NCI-H524 treated with DMSO at 0.1 percent for 48 hours (cell line): ENCODE measurements at regions not wholly inside any gene's neighbourhood (a gene's known extent, or its start where the extent isn't known, plus 50 kb on each side); places are given as distances from the start of the nearest gene placed in this dataset.
"Not testable (repeated sequence)": the region's sequence is repeated elsewhere in the genome, so short reads cannot be mapped to it uniquely, and the experiment has no call there.

Experiments
- DNase-seq: peaks from one replicate; lab custom pipeline; 2025; lab: John Stamatoyannopoulos, UW

DNA sequence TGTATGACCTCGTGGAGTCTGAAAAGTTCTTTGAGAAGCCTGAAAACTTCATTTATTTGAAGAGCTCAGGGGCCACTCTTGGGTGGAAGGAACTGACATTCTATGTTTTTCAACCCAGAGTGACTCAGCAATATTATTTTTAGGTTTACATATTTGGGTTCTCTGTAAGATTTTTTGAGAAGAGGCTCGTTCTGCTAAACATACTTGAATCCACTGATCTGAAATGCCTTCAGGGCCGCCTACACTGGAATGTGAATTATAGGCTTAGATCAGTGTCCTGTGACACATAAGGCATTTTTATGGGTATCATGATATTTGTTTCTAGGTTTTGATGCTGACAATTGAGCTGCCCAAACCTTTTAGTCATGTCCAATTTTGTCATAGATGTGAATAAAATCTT is 86.2 kb downstream of the PSAT1 start:
- no peak for DNase-seq

DNA sequence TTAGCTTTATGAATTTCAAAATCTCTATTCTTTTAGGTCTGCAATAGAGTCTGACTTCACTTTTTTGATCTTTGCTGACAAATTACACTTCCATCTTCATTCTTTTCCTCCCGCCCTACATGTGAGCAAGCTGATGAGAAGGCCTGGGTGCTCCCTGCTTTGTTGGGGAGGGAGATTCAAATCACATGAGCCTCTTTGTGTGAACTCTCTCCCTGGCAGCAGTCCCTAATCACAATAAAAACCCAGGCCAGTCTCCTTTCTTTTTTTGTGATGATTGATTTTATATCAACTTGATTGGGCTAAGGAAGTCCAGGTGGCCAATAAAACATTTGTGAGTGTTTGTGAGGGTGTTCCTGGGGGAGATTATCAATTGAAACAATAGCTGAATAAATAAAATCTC is 89.4 kb downstream of the PSAT1 start:
- no peak for DNase-seq

DNA sequence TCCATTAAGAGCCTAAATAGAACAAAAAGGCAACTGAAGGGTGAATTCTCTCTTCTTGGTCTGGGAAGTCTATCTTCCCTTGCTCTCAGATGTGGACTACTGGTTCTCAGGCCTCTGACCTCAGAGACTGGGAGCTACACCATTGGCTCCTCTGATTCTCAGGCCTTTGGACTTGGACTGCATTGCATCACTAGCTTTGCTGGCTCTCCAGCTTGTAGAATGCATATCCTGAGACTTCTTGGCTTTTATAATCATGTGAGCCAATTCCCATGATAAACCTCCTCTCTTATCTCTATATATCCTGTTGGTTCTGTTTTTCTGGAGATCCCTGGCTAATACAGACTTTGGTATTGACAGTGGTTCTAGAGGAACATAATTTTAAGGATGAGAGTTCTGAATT is 89.8 kb downstream of the PSAT1 start:
- no peak for DNase-seq

DNA sequence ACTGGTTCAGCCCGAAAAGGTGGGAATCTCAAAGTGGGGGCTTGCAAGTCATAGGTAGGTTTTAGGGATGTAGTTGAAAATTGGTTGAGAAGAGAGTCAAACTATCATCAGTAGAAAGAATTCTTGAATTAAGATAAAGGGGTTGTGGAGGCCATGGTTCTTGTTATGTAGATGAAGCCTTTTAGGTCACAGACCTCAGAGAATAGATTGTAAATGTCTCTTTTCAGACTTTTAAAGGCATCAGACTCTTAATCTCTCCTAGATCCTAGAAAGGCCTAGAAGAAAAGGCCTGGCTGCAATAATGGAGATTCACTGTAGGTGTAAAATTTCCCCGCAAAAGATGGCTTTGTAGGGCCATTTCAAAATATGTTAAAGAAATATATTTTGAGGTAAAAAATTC is 96.4 kb downstream of the PSAT1 start:
- no peak for DNase-seq

DNA sequence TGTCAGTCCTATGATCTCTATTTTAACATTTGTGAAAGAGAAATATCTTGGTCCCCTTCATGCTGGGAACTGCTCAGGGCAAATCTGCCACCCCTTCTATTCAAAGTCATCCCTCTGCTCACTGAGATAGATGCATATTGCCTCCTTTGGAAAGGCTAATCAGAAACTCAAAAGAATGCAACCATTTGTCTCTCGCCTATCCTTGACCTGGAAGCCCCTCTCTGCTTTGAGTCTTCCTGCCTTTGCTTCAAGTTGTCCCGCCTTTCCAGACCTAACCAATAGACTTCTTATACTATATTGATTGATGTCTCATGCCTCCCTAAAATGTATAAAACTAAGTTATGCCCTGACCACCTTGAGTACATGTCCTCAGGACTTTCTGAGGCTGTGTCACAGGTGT is 97.0 kb downstream of the PSAT1 start:
- no peak for DNase-seq

DNA sequence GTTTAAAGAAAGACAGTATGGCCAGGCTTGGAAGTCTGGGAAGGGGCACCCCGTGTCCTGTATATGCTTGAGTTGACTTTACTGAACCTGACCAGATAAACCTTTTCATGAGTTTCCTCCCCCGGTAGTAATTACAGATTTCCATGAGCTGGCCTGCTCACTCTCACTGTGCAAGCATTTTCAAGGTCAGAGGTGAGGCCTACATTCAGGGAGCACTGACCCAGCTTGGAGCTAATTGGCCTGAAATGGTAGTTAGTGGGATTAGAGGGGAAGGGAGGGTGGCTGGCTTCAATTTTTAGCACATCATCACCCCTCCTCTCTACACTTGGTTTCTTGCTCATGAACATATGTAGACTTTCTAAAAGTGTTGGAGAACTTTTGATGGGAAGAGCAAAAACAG is 99.2 kb downstream of the PSAT1 start:
- no peak for DNase-seq

DNA sequence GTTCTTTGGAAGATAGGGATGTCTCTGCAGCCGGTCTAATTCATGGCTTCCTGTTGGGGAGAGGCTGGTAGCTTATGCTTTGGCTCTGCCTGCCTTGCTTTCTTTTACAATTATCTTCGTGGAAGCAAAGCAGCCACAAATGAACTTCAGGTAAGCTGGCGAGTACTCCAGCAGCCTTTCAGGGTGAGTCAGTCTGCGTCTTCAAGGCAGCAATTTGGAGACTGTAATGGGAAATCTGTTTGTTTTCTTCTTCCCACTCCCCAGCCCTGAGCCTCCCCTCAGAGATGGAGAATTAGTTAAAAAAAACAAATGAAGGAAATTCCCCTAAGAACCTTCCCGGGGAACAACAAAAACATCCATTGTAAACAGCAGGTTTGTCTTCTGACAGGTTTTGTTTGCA is 100.1 kb downstream of the PSAT1 start:
- DNase-seq: no peak

DNA sequence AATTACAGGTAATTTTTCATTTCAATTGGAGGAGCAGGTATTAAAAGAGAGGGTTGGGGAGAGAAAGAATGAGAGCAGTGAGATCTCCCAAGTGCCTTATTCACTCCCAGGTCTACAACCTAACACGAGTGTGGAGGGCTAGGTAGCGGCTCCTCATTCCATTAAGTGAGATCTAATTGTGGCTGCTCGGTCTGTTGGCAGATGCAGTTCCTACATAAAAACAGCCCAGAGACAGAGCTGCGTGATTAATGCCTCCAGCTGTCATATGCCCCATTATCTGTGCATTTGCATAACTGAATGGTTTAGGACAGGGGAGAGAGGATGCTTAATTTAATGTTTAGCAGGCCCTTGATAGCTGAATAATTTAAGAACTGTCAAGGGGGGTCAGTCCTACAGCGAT is 100.5 kb downstream of the PSAT1 start:
- peak; percentile 60 for DNase-seq

DNA sequence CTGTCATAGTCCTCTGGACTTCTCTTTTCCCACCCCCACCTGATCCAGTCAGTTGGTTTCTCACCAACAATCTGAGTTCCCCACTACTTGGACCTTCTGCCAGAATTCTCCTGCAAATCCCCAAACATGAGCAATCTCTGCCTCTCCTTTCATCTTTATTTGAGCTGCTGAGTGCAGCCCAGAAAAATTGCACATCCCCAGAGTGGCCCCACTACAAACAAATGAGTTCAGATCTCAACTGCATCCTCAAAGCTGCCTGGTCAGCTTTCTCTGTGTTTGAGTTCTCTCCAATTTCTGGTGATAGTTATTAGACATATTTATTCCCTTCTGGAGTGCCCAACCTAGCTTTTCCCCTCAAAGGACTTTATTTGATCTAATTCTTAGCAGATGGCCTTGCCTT is 102.2 kb downstream of the PSAT1 start:
- DNase-seq: no peak

DNA sequence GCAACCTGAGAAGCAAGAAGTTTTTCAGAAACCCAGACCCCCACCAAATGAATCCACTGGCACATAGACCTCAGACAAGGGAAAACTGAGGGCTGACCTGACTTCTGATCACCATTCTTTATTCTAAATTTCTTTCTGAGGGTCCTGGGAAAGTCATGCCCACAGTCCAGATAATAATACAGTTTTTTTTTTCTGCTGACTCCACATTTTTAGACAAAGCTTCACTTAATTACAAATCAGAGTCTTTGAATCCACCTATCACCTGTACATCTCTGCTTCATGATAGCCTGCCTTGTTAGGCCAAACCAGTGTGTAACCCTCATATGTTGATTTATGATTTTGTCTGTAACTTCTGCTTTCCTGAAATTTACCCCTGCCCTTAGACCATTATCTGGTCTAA is 103.6 kb downstream of the PSAT1 start:
- DNase-seq: no peak

DNA sequence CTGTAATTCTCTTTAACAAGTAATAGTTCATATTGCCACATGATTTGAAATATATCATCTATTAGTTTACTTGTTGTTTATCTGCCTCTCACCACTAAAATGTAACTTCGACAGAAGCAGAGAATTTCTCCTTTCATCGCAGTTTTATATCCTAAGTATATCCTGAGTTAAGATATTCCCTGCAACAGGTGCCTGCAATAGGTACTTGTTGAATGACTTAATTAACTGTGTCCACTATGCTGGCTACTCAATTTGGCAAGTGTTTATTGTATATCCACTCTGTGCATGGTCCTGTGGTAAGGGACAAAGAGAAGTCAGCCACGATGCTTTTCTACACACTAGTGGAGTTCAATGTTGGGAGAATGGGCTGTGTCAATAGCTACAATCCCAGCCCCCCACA is 108.5 kb downstream of the PSAT1 start:
- no peak for DNase-seq

DNA sequence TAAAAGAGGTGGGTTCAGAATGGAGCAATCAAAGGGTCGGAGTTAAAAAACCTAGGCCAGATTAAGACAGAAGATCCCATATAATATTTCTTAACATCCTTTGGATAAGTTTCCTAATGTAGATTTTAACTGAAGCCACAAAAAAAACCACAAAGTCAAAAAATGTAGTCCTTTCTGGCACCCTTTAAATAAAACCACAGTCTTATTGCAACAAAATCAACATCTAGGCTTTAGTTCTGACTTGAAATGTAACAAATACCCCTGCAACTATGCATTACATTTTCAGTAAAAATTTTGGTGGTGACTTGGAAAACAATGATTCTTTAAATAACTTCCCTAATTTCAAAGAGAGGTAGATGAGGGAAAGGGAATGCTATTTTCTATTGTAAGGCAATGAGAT is 109.2 kb downstream of the PSAT1 start:
- DNase-seq: no peak

DNA sequence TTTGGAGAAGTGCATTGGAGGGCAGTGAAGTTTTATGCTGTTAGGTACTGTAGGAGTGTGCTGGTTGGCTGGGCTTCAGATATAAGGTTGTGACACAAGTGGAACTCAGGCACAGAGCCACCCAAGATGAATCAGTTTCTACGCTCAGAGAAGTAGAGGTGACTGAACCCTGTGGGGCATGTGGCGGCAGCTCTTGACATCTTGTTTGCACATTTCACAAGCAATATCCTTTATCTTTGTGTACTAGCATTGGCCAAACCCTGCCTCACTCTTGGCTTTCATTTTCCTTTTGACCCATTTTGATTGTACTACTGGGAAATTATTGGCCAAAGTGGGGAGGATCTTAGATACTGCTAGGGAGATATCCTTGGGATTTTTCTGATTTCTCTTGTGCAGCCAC is 110.0 kb downstream of the PSAT1 start:
- DNase-seq: no peak

DNA sequence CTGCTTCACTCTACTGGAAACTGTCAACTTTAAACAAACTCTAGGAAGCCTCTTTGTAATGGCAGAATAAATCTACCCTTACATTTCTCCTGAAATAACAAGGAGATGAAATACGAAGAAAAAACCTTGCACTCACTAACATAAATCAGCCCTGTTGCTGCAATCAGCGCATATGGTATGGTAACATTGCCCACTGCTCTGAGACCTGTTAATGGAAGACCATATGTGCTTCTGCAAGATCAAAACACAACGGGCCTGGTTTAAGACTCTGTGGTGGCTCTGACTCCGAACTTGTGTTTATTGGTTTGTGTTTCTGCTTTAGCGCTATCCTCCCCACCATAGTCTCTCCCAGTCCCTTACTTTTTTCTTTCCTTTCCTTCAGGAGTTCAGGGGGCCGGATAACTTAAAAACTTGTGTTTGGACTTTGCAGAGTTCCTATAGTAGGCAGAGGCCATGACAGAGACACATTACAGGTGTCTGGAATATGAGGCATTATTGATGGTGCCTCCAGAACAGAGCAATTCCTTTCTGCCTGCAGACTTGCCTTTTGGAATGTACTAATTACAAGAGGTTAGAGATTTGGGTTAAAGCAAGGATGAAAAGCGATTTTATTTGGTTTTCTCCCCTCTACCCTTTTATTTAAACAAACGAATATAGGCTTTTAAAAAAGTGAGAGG is 110.8 kb downstream of the PSAT1 start:
- no peak for DNase-seq

DNA sequence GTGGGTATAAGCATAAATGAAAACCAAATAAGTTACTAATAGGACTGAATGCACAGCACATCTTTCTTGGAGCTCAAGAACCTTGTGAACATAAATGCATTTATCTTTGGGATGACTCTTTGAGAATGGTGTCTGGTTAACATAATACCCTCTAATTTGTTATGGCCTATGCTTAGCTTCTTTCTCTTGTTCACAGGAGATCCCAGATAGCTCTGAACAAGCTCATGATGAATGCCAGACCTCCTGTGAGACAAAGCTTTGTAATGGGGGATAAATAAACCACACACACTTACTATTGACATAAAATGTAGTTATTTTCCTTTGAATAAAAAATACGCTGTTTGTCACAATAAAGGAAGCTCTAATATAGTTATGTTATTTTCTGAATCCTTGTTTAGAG is 111.5 kb downstream of the PSAT1 start:
- no peak for DNase-seq

DNA sequence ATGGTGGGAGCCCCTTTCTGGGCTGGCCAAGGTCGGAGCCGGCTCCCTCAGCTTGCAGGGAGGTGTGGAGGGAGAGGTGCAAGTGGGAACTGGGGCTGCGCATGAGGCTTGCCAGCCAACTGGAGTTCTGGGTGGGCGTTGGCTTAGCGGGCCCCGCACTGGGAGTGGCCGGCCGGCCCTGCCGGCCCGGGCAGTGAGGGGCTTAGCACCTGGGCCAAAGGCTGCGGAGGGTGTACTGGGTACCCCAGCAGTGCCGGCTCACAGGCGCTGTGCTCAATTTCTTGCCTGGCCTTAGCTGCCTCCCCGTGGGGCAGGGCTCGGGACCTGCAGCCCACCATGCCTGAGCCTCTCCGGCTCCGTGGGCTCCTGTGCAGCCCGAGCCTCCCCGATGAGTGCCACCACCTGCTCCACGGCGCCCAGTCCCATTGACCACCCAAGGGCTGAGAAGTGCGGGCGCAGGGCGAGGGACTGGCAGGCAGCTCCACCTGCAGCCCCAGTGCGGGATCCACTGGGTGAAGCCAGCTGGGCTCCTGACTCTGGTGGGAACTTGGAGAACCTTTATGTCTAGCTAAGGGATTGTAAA is 113.1 kb downstream of the PSAT1 start:
- DNase-seq: not testable (repeated sequence)

DNA sequence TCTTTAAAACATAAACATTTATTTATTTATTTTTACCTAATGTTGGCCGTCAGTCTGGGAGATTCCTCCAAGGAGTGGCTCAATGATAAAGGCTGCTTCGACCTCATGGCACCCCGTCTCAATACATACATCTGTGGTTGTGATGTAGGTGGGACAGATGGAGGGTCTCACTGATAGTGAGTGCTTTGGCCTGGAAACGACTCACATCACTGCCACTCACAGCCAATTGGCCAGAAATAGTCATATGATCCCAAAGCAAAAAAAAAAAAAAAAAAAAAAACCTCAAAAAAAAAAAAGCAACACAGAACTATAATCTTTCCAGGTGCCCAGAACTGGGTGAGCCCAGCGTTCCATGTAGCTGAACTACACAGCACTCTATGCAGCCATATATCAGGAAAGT is 125.4 kb downstream of the PSAT1 start:
- no peak for DNase-seq

DNA sequence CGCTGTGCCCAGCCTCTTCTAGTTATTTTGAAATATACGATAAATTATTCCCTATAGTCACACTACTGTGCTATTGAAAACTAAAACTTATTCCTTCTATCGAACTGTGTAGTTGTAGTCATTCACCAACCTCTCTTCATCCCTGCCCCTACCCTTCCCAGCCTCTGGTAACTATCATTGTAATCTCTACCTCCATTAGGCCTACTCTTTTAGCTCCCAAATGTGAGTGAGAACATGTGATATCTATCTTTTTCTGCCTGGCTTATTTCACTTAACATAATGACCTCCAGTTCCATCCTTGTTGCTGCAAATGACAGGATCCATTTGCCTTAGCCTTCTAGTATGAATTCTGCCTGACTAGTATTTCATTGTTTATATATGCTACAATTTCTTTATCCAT is 127.4 kb downstream of the PSAT1 start:
- DNase-seq: no peak

DNA sequence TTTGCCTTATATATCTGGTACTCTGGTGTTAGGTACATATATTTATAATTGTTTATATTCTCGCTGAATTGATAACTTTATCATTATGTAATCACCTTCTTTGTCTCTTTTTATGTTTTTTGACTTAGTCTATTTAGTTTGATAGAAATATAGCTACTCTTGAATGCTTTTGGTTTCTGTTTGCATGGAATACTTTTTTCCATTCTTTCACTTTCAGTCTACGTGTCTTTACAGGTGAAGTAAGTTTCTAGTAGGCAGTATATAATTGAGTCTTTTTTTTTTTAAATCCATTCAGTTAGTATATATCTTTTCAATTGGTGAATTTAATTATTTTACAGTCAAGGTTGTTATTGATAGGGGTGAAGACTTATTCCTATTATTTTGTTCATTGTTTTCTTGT is 131.7 kb downstream of the PSAT1 start:
- DNase-seq: no peak

DNA sequence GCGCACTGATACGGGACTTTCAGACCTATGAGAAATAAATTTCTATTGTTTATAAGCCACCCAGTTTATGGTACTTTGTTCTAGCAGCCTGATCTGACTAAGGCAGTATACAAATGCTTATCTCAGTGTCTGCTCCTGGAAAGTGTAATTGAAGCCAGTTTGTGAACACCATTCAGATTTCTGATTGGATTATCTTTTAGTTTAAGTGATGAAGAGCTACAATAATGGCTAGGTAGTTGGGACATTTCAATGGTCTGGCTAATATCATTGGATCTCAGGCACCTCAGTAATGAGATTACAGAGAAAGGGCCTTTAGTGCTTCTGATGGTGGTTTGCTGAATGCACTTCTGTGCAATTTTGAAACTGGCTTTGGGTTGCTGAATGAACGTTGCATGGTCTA is 133.5 kb downstream of the PSAT1 start:
- DNase-seq: no peak

DNA sequence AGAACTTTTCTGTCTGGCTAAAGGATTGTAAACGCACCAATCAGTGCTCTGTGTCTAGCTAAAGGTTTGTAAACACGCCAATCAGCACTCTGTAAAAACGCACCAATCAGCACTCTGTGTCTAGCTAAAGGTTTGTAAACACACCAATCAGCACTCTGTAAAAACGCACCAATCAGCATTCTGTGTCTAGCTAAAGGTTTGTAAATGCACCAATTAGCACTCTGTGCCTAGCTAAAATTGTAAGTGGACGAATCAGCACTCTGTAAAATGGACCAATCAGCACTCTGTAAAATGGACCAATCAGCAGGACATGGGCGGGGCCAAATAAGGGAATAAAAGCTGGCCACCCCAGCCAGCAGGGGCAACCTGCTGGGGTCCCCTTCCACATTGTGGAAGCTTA is 134.1 kb downstream of the PSAT1 start:
- DNase-seq: not testable (repeated sequence)

DNA sequence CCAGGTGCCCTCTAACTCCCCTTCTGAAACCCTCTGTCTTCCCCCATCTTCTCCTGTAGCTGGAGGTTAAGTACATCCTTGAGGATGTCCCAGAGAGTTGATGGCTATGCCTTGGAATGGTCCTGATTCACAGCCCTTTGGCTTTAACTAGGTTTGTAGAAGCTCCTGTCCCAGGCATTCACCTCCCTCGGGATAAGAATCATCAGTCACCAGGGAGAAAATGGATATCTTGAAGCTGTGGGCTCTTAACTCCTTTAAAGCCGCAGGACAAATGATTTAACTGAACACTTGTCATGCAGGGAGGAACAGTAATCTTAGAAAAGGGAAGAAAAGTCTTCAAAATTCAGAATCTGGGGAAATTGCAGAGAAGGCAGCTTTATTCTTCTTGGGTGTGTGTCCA is 139.9 kb downstream of the PSAT1 start:
- DNase-seq: no peak

DNA sequence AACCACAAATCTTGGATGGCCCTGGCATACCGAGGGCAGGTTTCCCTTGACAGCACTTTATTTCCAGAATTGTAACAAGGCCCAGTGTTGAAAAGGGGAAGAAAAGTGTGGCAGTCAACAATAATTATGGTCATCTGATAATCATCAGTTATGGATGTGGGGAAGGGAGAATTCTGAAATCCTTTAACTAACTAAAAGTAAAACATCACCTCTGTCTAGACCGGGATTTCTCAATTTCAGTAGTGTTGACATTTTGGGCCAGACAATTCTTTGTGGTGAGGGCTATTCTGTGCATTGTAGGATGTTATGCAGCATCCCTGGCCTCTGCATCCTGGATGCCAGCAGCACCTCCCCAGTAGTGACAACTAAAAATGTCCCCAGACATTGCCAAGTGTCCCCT is 140.4 kb downstream of the PSAT1 start:
- no peak for DNase-seq

DNA sequence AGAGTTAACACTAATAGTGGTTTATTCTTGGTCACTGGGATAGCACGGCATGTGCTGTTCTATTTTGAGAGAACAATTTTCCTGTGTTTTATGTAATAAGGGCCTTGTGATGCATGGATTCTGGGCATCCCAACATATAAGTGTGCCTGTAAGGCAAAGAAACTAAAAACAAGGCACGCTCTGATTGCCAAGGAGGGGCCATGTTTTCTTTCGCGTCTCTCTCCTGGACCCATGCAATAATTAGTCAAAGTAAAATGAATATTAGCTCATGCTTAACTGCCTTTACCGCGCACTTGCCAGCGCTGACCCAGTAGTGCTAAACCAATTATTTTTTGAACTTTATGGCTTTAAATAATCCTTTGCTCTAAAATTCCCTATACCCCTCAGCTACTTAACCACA is 140.9 kb downstream of the PSAT1 start:
- DNase-seq: no peak
